Naive thymus-derived CD4-positive, alpha-beta T cell (primary cell): ENCODE measurements at regions not wholly inside any gene's neighbourhood (a gene's known extent, or its start where the extent isn't known, plus 50 kb on each side); places are given as distances from the start of the nearest gene placed in this dataset.
"Not testable (repeated sequence)": the region's sequence is repeated elsewhere in the genome, so short reads cannot be mapped to it uniquely, and the experiment has no call there.

ENCODE experiments used
- ATAC-seq: fragments of 150-1000 bp; cut with Tn5 transposase; 2 replicates; pipeline ENCODE4 v1.10.0; 2021; ENCODE audit warnings: mild to moderate bottlenecking, moderate library complexity
- CTCF ChIA-PET: fragments of 350-600 bp; sonication (Branson Sonifier 250); formaldehyde crosslinking; loops from one replicate; lab custom pipeline; 2021; ENCODE audit warnings: antibody characterized with exemption; lab: Charles Lee
- POLR2A ChIA-PET: fragments of 350-600 bp; sonication (Branson Sonifier 250); formaldehyde crosslinking; loops from one replicate; lab custom pipeline; 2021; ENCODE audit warnings: antibody characterized with exemption, inconsistent platforms; lab: Charles Lee
- DNase-seq, 9 donors: peaks; one replicate each; pipeline versions ENCODE4 v3.0.0 to v3.0.0-alpha.2; 2020 to 2022; ENCODE audit warnings: mixed read lengths in 1 of 9
- H3K27ac ChIP-seq: one replicate; pipeline ENCODE4 v1.7.0; 2013; ENCODE audit warnings: mild to moderate bottlenecking, low read depth, low read length, moderate library complexity
- H3K27me3 ChIP-seq, 2 donors: one replicate each; pipeline ENCODE4 v1.7.0; 2013; ENCODE audit warnings: low read length in 2 of 2, mild to moderate bottlenecking in 2 of 2, moderate library complexity in 2 of 2; ENCODE audit not compliant: control insufficient read depth in 2 of 2, insufficient read depth in 2 of 2
- H3K36me3 ChIP-seq, 3 experiments: 1 replicate in 2 of 3; 2 replicates in 1 of 3; pipeline ENCODE4 v1.7.0; 2013; ENCODE audit warnings: low read length in 3 of 3, mild to moderate bottlenecking in 3 of 3, moderate library complexity in 1 of 3; ENCODE audit not compliant: insufficient read depth in 3 of 3, control insufficient read depth in 2 of 3
- H3K4me1 ChIP-seq, 2 donors: one replicate each; pipeline ENCODE4 v1.7.0; 2013; ENCODE audit warnings: low read length in 2 of 2, mild to moderate bottlenecking in 2 of 2, moderate library complexity in 1 of 2; ENCODE audit not compliant: control insufficient read depth in 2 of 2, insufficient read depth in 2 of 2
- H3K4me3 ChIP-seq: 2 replicates; pipeline ENCODE4 v1.7.0; 2013; ENCODE audit warnings: mild to moderate bottlenecking, low read length
- H3K9me3 ChIP-seq, 3 experiments: 1 replicate in 2 of 3; 2 replicates in 1 of 3; pipeline ENCODE4 v1.7.0; 2013; ENCODE audit warnings: low read length in 3 of 3; ENCODE audit not compliant: control insufficient read depth in 2 of 3
- H3K27ac Mint-ChIP-seq, 9 donors: one replicate each; pipeline ENCODE4 v1.8.0; 2020 to 2022; ENCODE audit warnings: mixed read lengths in 9 of 9, mild to moderate bottlenecking in 8 of 9, moderate library complexity in 5 of 9, inconsistent platforms in 2 of 9
- H3K27me3 Mint-ChIP-seq, 5 donors: one replicate each; pipeline ENCODE4 v1.8.0; 2021 to 2022; ENCODE audit warnings: mixed read lengths in 5 of 5, mild to moderate bottlenecking in 1 of 5
- H3K36me3 Mint-ChIP-seq, 5 donors: one replicate each; pipeline ENCODE4 v1.8.0; 2020 to 2022; ENCODE audit warnings: mixed read lengths in 5 of 5, mild to moderate bottlenecking in 3 of 5, inconsistent platforms in 1 of 5
- H3K4me1 Mint-ChIP-seq, 7 donors: one replicate each; pipeline ENCODE4 v1.8.0; 2020 to 2022; ENCODE audit warnings: mixed read lengths in 7 of 7, mild to moderate bottlenecking in 3 of 7, inconsistent platforms in 1 of 7
- H3K4me3 Mint-ChIP-seq, 10 donors: one replicate each; pipeline ENCODE4 v1.8.0; 2020 to 2022; ENCODE audit warnings: mild to moderate bottlenecking in 10 of 10, mixed read lengths in 10 of 10, moderate library complexity in 6 of 10, inconsistent platforms in 2 of 10
- H3K9me3 Mint-ChIP-seq, 11 donors: one replicate each; pipeline ENCODE4 v1.8.0; 2020 to 2022; ENCODE audit warnings: mixed read lengths in 11 of 11, mild to moderate bottlenecking in 4 of 11, inconsistent platforms in 1 of 11, moderate library complexity in 1 of 11
- intact Hi-C, 2 donors: fragments of 100-400 bp; cut with micrococcal nuclease; formaldehyde crosslinking; loops; one replicate each; pipeline ENCODE4 v1.15.1; 2023

GRCh38 chr10:27298522-27298850 lies 57.9 kb upstream of the ACBD5 start:
- H3K36me3 ChIP-seq, H3K27ac Mint-ChIP-seq, H3K36me3 Mint-ChIP-seq, H3K4me1 ChIP-seq, DNase-seq, H3K27me3 ChIP-seq, H3K4me3 Mint-ChIP-seq, H3K4me1 Mint-ChIP-seq, H3K9me3 Mint-ChIP-seq, intact Hi-C loops, POLR2A ChIA-PET, H3K27ac ChIP-seq, CTCF ChIA-PET, H3K4me3 ChIP-seq, H3K9me3 ChIP-seq: not testable (repeated sequence)
- peaks cover 0 to 13% (median 7%) of the 10 kb centered on the region in 5 donors for H3K27me3 Mint-ChIP-seq
- peak; percentile 57 for ATAC-seq

- POLR2A ChIA-PET: no interaction called here
- no peak overlapping the region for H3K4me3 ChIP-seq
- Mint-ChIP-seq H3K4me3 (no peak overlapping the region), H3K9me3 (peaks cover 0 to 7% (median 0%) of the 10 kb centered on the region in 11 donors), H3K27me3 (peaks cover 0 to 13% (median 7%) of the 10 kb centered on the region in 5 donors), H3K4me1 (peaks cover 0 to 9% (median 4%) of the 10 kb centered on the region in 7 donors), H3K36me3 (no peaks in the 10 kb centered on the region), H3K27ac (no peak overlapping the region)
- H3K4me1 ChIP-seq: no peaks in the 10 kb centered on the region
- intact Hi-C loops: no loop called here
- H3K27me3 ChIP-seq: no peaks in the 10 kb centered on the region
- H3K36me3 ChIP-seq: no peaks in the 10 kb centered on the region
- ATAC-seq: peak; percentile 36
- CTCF ChIA-PET: interaction anchor here (0.7 kb wide), 1 partner anchor 706 kb away, joined by 3 read pairs; no protein-coding TSS in a partner anchor
- DNase-seq: no peak
- no peaks in the 10 kb centered on the region for H3K9me3 ChIP-seq
- no peak overlapping the region for H3K27ac ChIP-seq
Observed at GRCh38 chr10:27297844-27298521, 57.4 kb upstream of the ACBD5 start.

GRCh38 chr10:27296285-27296684 lies 55.7 kb upstream of the ACBD5 start:
- peaks cover 0 to 23% (median 12%) of the 10 kb centered on the region in 7 donors for H3K4me1 Mint-ChIP-seq
- not testable (repeated sequence) for H3K9me3 Mint-ChIP-seq, H3K36me3 Mint-ChIP-seq

GRCh38 chr10:27291253-27291895 lies 50.8 kb upstream of the ACBD5 start:
- H3K9me3 Mint-ChIP-seq, H3K36me3 ChIP-seq, H3K36me3 Mint-ChIP-seq, H3K4me1 ChIP-seq, H3K4me3 ChIP-seq, H3K27me3 ChIP-seq, H3K27ac ChIP-seq, intact Hi-C loops, H3K27me3 Mint-ChIP-seq, CTCF ChIA-PET, H3K9me3 ChIP-seq: not testable (repeated sequence)
- DNase-seq (peak in 1 of 9 donors; percentile 16), ATAC-seq (peak; percentile 29)
- POLR2A ChIA-PET: interaction anchor here (0.6 kb wide), 1 partner anchor 568 kb away, joined by 3 read pairs; no protein-coding TSS in a partner anchor
- H3K4me1 Mint-ChIP-seq: peaks cover 0 to 21% (median 14%) of the 10 kb centered on the region in 7 donors
- peak overlapping the region; percentile 60 to 83 (median 79) for H3K4me3 Mint-ChIP-seq
- H3K27ac Mint-ChIP-seq: peak overlapping the region; percentile 37 to 91 (median 74)

More at GRCh38 chr10:27296285-27296684, 55.7 kb upstream of the ACBD5 start:
- H3K27me3 Mint-ChIP-seq, POLR2A ChIA-PET, H3K36me3 ChIP-seq, H3K27me3 ChIP-seq, H3K27ac Mint-ChIP-seq, H3K9me3 ChIP-seq, H3K4me1 ChIP-seq, ATAC-seq, CTCF ChIA-PET, H3K4me3 ChIP-seq, H3K4me3 Mint-ChIP-seq, DNase-seq, H3K27ac ChIP-seq, intact Hi-C loops: not testable (repeated sequence)
